ENCODE measurements at regions not wholly inside any gene's neighbourhood (a gene's known extent, or its start where the extent isn't known, plus 50 kb on each side); places are given as distances from the start of the nearest gene placed in this dataset.

- TF ChIP-seq CTCF (IDR thresholded peaks at IDR 0.05) (no peak), POLR2A (IDR thresholded peaks at IDR 0.05; ENCODE audit: low read depth) (no peak)
Observed at GRCh38 chr15:79154483-79155135, 64.0 kb upstream of the RASGRF1 start.

Measured in esophagus muscularis mucosa (tissue), 3 donors.